HG03439 (cell line): ENCODE measurements at regions not wholly inside any gene's neighbourhood (a gene's known extent, or its start where the extent isn't known, plus 50 kb on each side); places are given as distances from the start of the nearest gene placed in this dataset.
"Not testable (repeated sequence)": the region's sequence is repeated elsewhere in the genome, so short reads cannot be mapped to it uniquely, and the experiment has no call there.

Experiments used
- ATAC-seq: cut with Tn5 transposase; IDR thresholded peaks from one replicate; pipeline ENCODE4 v1.9.1; 2021; ENCODE audit warnings: mild to moderate bottlenecking, moderate library complexity; ENCODE audit not compliant: unreplicated experiment

DNA sequence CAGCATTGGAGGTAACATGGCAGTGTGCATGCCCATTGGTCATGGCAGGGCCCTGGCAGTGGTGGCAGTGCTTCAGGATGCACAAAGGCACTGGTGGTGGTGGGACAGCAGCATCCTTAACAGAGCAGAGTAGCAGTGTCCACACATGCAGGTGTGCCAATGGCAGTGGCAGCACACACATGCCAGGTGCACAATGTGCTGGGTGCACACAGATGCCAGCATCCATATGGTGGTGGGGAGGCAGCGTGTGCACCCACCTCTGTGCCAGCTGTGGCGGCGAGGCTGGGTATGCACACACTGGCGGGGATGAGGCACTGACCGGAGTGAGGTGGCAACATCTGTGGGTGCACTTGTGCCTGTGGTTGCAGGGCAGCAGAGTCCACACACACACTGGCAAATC is 150.6 kb downstream of the SI start:
- no peak for ATAC-seq

DNA sequence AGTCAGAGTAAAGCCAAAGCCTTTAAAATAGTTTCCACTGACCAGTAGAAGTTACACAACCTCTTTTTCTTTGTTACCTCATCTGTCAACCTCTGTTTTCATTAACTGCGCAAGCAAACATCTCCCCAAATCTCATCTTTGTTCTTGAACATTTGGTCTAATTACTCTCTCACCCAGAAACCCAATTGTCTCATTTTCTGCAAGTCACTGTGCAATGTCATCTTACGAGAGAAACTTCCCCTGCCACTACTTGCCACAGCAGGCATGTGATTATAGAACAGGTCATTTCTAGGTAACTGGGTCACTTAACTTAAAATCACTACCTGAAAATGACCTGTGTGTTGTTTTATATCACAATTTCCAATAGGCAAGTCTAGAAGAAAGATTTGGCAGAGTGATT is 159.4 kb downstream of the SI start:
- no peak for ATAC-seq

DNA sequence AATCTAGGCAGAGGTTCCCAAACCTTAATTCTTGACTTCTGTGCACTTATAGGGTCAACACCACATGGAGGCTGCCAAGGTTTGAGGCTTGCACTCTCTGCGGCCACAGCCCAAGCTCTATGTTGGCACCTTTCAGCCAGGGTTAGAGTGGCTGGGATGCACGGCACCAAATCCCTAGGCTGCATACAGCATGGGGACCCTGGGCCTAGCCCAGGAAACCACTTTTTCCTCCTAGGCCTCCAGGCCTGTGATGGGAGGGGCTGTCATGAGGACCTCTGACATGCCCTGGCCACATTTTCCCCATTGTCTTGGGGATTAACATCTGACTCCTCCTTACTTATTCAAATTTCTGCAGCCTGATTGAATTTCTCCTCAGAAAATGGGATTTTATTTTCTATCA is 165.4 kb downstream of the SI start:
- ATAC-seq = no peak

DNA sequence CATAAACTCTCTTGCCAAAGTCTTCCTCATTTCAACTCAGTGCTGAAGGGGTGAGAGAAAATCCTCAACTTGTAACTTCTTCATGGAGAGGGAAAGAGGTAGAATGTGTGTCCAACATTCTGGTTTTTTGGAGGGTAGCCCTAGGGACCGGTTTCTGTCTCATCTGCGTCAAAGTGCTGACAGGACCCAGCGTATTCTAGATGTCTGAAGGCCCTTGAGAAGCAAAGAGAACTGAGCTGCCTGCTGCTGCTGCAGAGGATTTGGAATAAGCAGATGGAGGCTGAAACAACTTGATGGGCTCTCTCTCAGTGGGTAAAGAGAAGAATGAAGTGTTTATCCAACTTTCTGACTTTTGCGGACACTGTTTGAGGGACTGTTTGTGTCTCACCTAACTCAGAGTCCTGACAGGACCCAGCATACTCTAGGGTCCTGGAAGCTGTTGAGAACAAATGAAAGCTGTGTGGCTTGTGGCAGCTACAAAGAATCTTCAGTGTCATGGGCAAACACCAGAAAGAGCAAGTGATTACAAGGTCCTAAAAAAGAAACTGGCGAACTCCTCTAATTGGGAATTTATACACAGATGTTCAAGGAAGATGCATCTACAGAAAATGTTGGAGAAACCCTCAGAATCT is 174.4 kb downstream of the SI start:
- ATAC-seq = no peak

DNA sequence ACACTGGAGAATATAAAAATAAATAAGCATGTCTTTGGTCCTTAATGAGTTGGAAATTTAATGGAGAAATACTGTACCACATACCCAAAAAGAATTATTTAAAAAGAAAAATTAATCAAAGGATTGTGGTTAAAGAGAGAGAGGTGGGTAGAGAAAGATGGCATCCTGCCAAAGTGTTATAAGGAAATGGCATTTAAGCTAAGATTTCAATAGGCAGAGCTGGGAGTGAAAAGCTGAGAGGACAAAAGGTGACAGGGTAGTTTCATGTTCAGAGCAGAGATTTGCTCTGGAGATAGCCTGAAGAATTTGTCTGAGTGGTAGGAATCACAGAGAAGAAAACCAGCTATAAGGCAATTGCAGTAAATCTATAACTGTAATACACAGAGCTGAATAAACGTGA is 181.0 kb downstream of the SI start:
- no peak for ATAC-seq

DNA sequence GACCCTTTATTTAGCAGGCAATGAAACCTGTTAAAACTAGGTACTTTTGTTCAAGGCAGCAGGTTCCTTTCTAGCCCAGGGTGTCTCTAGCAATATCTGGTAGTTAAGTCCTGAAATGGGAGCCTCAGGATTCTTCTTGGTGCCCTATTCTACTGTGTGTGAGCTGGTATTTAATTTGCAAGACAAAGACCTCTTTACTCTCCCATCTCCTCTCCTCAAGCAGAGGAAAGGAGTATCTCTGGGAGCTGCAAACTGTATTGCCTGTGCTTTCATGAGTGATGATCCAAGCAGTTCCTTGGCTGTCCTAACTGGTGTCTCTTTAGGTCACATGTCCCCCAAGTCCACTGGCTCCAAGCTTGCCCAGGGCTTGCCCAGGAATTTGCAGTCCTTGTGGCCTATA is 188.2 kb downstream of the SI start:
- ATAC-seq = no peak

DNA sequence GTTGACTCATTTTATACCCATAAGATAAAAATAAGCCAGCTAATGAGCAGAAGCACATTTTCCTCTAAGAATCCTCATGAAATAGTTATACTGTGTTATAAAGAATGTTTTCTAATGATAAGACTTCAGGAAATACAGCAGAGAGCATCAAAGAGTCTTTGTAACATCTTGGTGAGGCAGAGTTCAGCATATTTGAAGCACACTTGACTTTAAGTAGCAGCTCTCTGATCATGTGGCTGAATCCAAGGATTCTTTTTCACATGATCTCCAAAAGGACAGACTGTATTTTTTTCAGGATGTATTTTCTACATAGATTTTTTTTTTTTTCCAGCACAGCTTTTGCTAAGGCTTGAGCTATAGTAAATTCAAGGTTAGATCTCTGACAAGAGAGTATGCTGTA is 195.1 kb downstream of the SI start:
- ATAC-seq = no peak

DNA sequence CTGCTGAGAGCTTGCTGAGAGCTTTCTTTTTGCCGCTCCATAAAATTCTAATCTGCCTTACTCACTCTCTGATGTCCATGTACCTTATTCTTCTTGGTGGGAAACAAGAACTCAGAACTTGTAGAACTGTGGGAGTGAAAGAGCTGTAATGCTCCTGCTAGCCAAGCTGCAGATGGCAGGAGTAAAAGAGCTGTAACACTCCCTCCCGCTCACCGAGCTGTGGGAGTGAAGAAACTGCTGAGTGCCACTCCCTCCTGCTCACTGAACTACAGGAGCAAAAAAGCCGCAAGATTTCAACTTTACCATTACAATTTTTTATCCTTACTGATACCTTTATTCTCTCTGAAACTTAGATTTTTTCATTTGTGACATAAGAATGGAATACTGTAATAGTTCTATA is 199.1 kb downstream of the SI start:
- no peak for ATAC-seq

DNA sequence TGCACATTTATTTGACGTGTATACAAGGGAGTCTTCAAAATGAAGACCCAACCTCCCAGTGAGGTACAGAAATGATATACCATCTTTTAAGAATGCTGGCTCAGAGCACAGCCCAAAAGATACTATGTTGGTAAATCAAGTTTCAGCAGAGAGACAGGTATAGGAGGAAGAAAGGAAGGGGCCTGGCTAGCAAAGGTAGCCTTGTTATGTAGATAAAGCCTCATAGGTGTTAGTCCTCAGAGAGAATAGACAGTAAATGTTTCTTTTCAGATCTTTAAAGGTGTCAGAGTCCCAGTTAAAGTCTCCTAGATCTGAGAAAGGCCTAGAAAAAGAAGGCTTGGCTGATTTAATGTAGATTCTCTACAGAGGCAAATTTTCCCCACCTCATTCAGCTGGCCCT is 213.8 kb downstream of the SI start:
- no peak for ATAC-seq

DNA sequence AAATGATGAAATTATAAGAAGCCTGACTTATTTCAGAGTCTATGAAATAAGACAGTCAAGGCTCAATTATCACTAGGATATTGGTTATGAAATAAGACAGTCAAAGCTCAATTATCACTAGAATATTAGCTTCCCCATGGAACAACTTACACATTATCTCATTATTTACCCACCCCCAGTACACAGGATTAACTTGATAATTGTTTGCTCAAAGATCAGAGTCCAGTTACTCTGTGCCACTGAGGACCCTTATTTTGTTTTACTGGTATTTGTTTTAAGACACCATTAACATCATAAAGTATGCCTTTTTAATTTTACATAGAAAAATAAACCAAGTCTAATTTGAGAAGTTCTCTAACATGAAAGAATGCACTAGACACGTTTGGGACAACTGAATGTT is 225.4 kb downstream of the SI start:
- no peak for ATAC-seq

DNA sequence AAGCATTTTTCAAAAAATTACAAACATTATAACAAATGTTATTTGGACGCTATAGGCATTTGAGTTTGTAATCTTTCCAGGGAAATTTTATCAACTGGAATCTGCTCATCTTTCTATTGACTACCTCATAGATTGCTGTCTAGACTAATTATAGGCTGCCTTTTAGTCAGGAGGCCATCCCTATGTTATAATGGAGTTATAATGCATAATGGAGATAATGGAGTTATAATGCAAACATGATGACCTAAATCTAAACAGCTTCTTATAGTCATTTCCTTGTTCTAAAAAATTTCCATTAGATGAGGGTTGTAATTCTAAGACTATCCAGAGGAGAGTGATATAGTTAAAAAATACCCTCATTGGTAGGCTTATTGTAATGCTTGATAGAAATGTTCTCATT is 226.4 kb downstream of the SI start:
- ATAC-seq = no peak

DNA sequence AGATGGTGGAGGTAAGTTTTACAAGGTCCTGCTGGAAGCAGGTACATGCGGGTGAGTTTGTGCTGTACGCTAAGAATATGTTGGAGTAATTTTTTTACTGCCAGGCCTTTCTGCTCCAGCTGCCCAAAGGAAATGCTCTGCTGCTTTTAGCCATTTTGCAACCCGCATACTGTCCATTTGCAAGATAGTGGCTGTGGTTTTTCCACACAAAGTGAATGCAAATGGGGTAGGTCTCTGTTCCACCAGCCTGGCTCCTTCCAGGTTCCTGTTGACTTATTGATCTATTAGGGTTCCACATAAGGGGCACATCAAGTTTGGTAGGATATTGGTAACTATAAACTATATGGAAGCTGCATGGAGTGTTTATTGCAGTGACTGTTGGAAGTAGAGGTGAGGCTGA is 227.1 kb downstream of the SI start:
- ATAC-seq = no peak

DNA sequence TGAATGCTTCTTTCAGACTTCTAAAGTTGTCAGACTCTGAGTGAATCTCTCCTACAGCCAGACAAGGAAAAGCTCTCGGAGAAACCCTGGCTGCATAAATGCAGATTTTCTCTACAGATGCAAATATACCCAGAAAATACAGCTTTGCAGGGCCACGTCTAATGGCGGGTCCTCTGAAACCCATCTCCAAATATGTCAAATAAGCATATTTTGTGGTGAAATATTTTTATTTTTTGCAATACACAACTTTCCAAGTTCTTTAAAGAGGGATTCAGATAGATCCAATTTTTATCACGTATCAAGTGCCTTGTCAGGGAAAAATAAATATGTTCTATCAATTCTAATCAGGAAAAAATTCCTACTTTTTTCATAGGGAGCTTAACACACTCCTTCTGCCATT is 229.4 kb downstream of the SI start:
- ATAC-seq = no peak

DNA sequence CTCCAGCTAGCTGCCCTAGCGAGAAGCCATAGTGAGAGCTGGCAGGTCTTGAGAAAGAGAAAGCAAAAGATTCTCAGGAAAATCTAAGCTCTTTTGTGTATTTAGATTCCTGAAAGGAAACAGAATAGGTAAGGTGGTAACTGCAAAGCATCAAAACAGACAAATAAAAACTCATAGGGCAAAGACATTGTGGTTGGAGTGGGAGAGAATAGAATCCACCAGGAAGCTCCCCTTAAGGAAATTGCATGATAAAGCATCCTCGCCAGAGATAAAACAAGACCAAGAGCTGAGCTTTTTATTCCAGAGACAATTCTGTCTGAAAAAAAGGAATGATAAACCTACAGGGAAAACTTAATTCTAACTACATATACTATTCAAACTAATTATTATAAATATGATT is 232.6 kb downstream of the SI start:
- ATAC-seq = no peak

DNA sequence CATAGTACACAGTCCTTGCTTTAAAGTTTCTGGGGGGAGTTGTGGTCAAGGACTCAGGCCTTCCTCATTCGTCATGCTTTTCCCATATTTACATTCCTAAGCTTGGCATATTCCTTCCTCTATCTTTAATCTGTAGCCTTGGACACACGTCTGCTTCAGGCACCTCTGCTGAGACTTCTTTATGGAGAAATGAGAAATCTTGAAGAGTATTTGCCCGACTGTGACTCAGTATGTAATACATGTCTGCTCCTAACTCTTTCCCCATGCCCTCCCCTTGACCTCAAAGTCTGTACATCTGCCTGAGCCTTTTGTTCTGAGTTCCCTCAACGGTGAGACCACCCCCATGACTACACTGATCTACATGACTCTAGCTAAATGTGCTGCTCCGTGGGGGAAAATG is 246.1 kb downstream of the SI start:
- no peak for ATAC-seq

DNA sequence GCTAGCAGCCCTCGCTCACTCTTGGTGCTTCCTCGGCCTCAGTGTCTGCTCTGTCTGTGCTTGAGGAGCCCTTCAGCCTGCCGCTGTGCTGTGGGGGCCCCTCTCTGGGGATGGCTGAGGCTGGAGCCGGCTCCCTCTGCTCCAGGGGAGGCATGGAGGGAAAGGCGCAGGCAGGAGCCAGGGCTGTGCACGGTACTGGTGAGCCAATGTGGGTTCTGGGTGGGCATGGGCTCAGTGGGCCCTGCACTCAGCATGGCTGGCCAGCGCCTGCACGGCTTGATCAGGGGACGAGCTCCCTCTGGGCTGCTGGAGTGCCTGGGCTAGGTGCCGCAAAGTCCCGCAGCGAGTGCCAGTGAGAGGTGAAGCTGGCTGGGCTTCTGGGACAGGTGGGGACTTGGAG is 260.0 kb downstream of the SI start:
- ATAC-seq = no peak

DNA sequence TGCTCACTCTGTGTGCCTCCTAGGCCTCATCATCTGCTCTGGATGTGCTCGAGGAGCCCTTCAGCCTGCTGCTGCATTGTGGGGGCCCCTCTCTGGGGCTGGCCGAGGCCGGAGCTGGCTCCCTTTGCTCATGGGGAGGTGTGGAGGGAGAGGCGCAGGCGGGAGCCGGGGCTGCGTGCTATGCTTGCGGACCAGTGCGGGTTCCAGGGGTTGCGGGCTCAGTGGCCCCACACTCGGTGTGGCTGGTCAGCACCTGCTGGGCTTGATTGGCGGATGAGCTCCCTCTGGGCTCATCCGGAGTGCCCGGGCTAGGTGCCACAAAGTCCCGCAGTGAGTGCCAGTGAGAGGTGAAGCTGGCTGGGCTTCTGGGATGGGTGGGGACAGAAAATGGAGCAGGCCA is 264.2 kb downstream of the SI start:
- no peak for ATAC-seq

DNA sequence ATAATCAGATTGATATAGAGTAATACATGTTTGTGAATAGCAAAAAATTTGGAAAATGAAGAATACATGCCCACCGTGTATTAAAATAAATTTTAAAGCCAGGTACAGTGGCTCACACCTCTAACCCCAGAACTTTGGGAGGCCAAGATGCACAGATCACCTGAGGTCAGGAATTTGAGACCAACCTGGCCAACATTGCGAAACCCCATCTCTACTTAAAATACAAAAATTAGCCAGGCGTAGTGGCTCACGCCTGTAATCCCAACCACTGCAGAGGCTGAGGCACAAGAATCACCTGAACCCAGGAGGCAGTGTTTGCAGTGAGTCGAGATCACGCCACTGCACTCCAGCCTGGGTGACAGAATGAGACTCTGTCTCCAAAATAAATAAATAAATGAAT is 266.3 kb downstream of the SI start:
- no peak for ATAC-seq

DNA sequence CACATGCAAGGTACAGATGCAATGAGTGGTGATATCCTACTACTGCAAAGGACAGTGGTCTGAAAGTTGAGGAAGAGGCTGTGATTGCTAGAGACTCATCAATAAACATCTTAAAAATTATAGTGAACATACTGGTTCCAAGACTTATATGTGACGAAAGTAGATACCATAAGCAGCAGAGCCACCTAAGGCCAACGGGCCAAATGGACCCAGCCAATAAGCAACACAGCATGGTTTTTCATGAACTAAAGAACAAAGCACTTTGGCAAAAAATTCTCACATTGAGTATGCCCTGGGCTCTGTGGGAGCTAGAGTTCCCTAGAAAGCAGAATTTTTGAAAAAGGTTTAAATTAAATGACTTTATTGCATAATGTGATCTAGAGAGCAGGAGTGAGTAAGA is 272.1 kb downstream of the SI start:
- ATAC-seq = no peak

DNA sequence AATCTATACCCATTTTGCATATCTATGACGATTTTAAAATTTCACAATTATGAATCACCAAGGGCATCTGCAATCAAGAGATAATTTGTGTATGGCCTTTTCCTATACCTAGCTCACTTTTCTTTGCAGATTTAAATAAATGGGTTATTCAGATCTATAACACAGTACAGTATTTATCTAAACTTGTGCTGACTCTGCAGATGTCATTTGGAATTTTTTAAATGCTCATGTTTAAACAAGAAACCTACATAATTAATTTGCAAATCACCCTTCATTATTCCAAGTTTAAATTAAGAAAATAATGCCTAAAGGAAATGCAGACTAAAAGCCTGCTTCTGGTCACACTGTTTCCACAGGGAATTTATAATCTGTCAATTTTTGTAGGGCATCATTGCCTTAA is 284.2 kb downstream of the SI start:
- ATAC-seq = no peak

DNA sequence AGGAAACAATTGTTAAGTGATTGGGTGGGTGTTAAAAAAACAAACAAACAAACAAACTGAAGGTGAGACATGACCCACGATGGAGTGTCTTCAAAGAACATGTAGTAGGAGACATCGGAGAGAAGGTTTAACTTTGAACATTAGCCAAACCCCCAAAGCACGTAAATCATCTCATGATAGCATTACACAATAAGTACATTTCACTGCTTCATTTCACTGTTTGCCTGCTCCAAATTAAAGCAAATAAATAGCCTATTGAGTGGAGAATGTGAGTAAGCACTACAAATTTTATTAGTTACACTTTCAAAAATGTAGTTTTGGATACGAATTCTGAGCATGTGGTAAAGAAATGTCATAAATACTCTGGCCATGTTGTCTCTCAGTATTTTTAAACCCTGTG is 287.0 kb downstream of the SI start:
- ATAC-seq = no peak

DNA sequence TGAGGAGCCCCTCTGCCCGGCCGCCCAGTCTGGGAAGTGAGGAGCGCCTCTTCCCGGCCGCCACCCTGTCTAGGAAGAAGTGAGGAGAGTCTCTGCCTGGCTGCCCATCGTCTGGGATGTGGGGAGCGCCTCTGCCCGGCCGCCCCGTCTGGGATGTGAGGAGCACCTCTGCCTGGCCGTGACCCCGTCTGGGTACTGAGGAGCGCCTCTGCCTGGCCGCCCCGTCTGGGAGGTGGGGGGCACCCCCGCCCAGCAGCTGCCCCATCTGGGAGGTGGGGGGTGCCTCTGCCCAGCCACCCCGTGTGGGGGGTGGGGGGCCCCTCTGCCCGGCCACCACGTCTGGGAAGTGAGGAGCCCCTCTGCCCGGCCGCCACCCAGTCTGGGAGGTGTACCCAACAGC is 293.9 kb downstream of the SI start:
- not testable (repeated sequence) for ATAC-seq

DNA sequence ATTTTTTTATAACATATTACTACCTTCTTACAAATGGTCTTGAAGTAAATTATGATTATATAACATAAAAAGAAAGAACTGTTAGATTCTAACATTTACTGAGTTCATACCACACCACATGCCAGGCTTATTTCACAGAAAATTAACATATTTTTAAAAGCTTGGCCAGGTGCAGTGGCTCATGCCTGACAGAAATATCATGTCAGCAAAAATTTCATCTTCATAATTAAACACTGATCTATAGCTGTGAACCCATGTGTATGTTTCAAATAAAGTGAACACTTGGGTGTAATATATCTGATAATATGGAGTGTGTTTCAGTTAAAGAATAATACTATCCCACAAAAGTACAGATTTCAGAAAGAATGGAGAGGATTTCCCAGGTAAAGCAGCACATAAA is 296.5 kb downstream of the SI start:
- ATAC-seq = no peak

DNA sequence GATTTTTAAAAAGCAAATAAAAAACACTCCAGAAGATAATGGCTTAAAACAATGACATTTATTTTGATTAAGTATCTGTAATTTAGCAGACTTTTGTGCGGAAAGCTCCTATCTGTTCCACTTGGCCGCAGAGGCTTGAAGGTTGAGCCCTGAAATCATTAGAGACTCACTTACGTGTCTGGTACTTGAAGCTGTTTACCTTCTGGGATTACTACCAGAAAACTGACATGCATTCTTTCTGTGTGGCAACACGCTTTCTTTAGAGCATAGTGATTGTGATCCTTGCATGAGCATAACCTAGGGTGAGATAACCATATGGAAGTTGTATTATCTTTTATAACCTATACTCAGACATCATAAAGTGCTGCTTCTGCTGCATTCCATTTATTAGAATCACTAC is 298.5 kb downstream of the SI start:
- no peak for ATAC-seq
